ENCODE measurements at regions not wholly inside any gene's neighbourhood (a gene's known extent, or its start where the extent isn't known, plus 50 kb on each side); places are given as distances from the start of the nearest gene placed in this dataset.

GRCh38 chr16:47958726-47959125 lies 197.1 kb downstream of the ABCC12 start:
- TF ChIP-seq EZH2 (IDR thresholded peaks at IDR 0.05; ENCODE audit: low read length, missing control alignments) (no peak), CTCF (conservative IDR thresholded peaks at IDR 0.05 in 1 of 2, IDR thresholded peaks at IDR 0.05 in 1 of 2; ENCODE audit: low read depth in 1 of 2, low read length in 2 of 2) (no peak)
- Histone ChIP-seq H3K4me2 (ENCODE audit: extremely low read depth, insufficient read depth, low read length) (no peak overlapping the region), H3K4me1 (ENCODE audit: control insufficient read depth, extremely low read depth, insufficient read depth, low read length) (no peaks in the 10 kb centered on the region), H3K4me3 (replicated peaks in 1 of 4; ENCODE audit: control extremely low read depth in 1 of 4, insufficient read depth in 1 of 4, low read depth in 3 of 4, low read length in 4 of 4) (no peak overlapping the region), H4K20me1 (ENCODE audit: control insufficient read depth, extremely low read depth, insufficient read depth, low read length) (no peaks in the 10 kb centered on the region), H3K9me3 (ENCODE audit: control insufficient read depth, insufficient read depth, low read depth, low read length) (no peaks in the 10 kb centered on the region), H3K36me3 (ENCODE audit: control insufficient read depth, insufficient read depth, low read length) (no peaks in the 10 kb centered on the region), H3K9ac (ENCODE audit: insufficient read depth, low read length) (no peak overlapping the region), H3K27ac (ENCODE audit: insufficient read depth, low read length) (no peak overlapping the region), H3K79me2 (ENCODE audit: control insufficient read depth, insufficient read depth, low read length) (no peaks in the 10 kb centered on the region), H3K27me3 (ENCODE audit: control insufficient read depth, insufficient read depth, low read length) (no peaks in the 10 kb centered on the region), H2AFZ (ENCODE audit: low read length) (no peak overlapping the region)
- DNase-seq (ENCODE audit: low read depth in 2 of 2), result no peak

- no peaks in the 10 kb centered on the region for H4K20me1 ChIP-seq (ENCODE audit: control insufficient read depth, extremely low read depth, insufficient read depth, low read length)
- TF ChIP-seq CTCF (conservative IDR thresholded peaks at IDR 0.05 in 1 of 2, IDR thresholded peaks at IDR 0.05 in 1 of 2; ENCODE audit: low read depth in 1 of 2, low read length in 2 of 2) (no peak), EZH2 (IDR thresholded peaks at IDR 0.05; ENCODE audit: low read length, missing control alignments) (no peak)
- H3K9me3 ChIP-seq (ENCODE audit: control insufficient read depth, insufficient read depth, low read depth, low read length), result no peaks in the 10 kb centered on the region
- no peak overlapping the region for H3K4me2 ChIP-seq (ENCODE audit: extremely low read depth, insufficient read depth, low read length)
- no peaks in the 10 kb centered on the region for H3K79me2 ChIP-seq (ENCODE audit: control insufficient read depth, insufficient read depth, low read length)
- DNase-seq (ENCODE audit: low read depth in 2 of 2), result no peak
- no peaks in the 10 kb centered on the region for H3K36me3 ChIP-seq (ENCODE audit: control insufficient read depth, insufficient read depth, low read length)
- H3K27ac ChIP-seq (ENCODE audit: insufficient read depth, low read length), result no peak overlapping the region
- no peaks in the 10 kb centered on the region for H3K4me1 ChIP-seq (ENCODE audit: control insufficient read depth, extremely low read depth, insufficient read depth, low read length)
- H3K9ac ChIP-seq (ENCODE audit: insufficient read depth, low read length), result no peak overlapping the region
- H3K27me3 ChIP-seq (ENCODE audit: control insufficient read depth, insufficient read depth, low read length), result no peaks in the 10 kb centered on the region
- H3K4me3 ChIP-seq (replicated peaks in 1 of 4; ENCODE audit: control extremely low read depth in 1 of 4, insufficient read depth in 1 of 4, low read depth in 3 of 4, low read length in 4 of 4), result no peak overlapping the region
- no peak overlapping the region for H2AFZ ChIP-seq (ENCODE audit: low read length)
Observed at GRCh38 chr16:47956916-47957315, 198.9 kb downstream of the ABCC12 start.

- no peaks in the 10 kb centered on the region for H3K4me1 ChIP-seq (ENCODE audit: control insufficient read depth, extremely low read depth, insufficient read depth, low read length)
- H3K79me2 ChIP-seq (ENCODE audit: control insufficient read depth, insufficient read depth, low read length), result no peaks in the 10 kb centered on the region
- TF ChIP-seq EZH2 (IDR thresholded peaks at IDR 0.05; ENCODE audit: low read length, missing control alignments) (no peak), CTCF (conservative IDR thresholded peaks at IDR 0.05 in 1 of 2, IDR thresholded peaks at IDR 0.05 in 1 of 2; ENCODE audit: low read depth in 1 of 2, low read length in 2 of 2) (no peak)
- H3K9me3 ChIP-seq (ENCODE audit: control insufficient read depth, insufficient read depth, low read depth, low read length), result no peaks in the 10 kb centered on the region
- no peak overlapping the region for H3K27ac ChIP-seq (ENCODE audit: insufficient read depth, low read length)
- no peak for DNase-seq (ENCODE audit: low read depth in 2 of 2)
- H4K20me1 ChIP-seq (ENCODE audit: control insufficient read depth, extremely low read depth, insufficient read depth, low read length), result no peaks in the 10 kb centered on the region
- no peak overlapping the region for H3K4me3 ChIP-seq (replicated peaks in 1 of 4; ENCODE audit: control extremely low read depth in 1 of 4, insufficient read depth in 1 of 4, low read depth in 3 of 4, low read length in 4 of 4)
- H3K36me3 ChIP-seq (ENCODE audit: control insufficient read depth, insufficient read depth, low read length), result no peaks in the 10 kb centered on the region
- no peaks in the 10 kb centered on the region for H3K27me3 ChIP-seq (ENCODE audit: control insufficient read depth, insufficient read depth, low read length)
- no peak overlapping the region for H2AFZ ChIP-seq (ENCODE audit: low read length)
- H3K4me2 ChIP-seq (ENCODE audit: extremely low read depth, insufficient read depth, low read length), result no peak overlapping the region
- H3K9ac ChIP-seq (ENCODE audit: insufficient read depth, low read length), result no peak overlapping the region
Observed at GRCh38 chr16:47949714-47950113, 206.1 kb downstream of the ABCC12 start.

Data from fibroblast of lung (primary cell).